ENCODE measurements at regions not wholly inside any gene's neighbourhood (a gene's known extent, or its start where the extent isn't known, plus 50 kb on each side); places are given as distances from the start of the nearest gene placed in this dataset.

GRCh38 chr20:4329232-4329631 is 80.1 kb upstream of the ADRA1D start:
- Histone ChIP-seq H3K23me2 (ENCODE audit: low read depth, low read length) (no peaks in the 10 kb centered on the region), H2BK5ac (ENCODE audit: low read depth, low read length) (no peak overlapping the region), H3K14ac (ENCODE audit: insufficient read length) (no peak overlapping the region), H3K18ac (ENCODE audit: extremely low read depth, low read length) (no peak overlapping the region), H3K4ac (replicated peaks; ENCODE audit: insufficient read length, low read depth, low read length) (no peak overlapping the region), H3K23ac (ENCODE audit: insufficient read length) (no peak overlapping the region), H3K4me3 (ENCODE audit: extremely low read depth in 1 of 4, insufficient read depth in 2 of 4, low read depth in 3 of 4, low read length in 4 of 4) (no peak overlapping the region), H4K8ac (ENCODE audit: extremely low read depth, insufficient read depth, low read length) (no peak overlapping the region), H2AFZ (ENCODE audit: low read length) (no peak overlapping the region), H3K27ac (ENCODE audit: low read depth, low read length) (no peak overlapping the region), H2BK12ac (ENCODE audit: low read depth, low read length) (no peak overlapping the region), H2AK5ac (ENCODE audit: low read depth, low read length) (no peak overlapping the region), H3K79me2 (ENCODE audit: control insufficient read depth in 1 of 2, insufficient read depth in 2 of 2, low read length in 2 of 2) (no peaks in the 10 kb centered on the region), H4K20me1 (replicated peaks in 1 of 2; ENCODE audit: control insufficient read depth in 1 of 2, insufficient read depth in 2 of 2, low read length in 2 of 2) (no peaks in the 10 kb centered on the region), H3K56ac (replicated peaks; ENCODE audit: insufficient read length, low read depth, low read length) (no peak overlapping the region), H3K79me1 (ENCODE audit: low read depth, low read length) (no peaks in the 10 kb centered on the region), H2BK20ac (ENCODE audit: low read length) (no peak overlapping the region), H2BK120ac (replicated peaks; ENCODE audit: low read depth, low read length) (no peak overlapping the region), H3K36me3 (ENCODE audit: control insufficient read depth in 2 of 4, insufficient read depth in 4 of 4, low read length in 3 of 4) (no peaks in the 10 kb centered on the region), H4K91ac (replicated peaks; ENCODE audit: insufficient read length, low read length) (no peak overlapping the region), H4K5ac (ENCODE audit: insufficient read length, low read depth, low read length) (no peak overlapping the region), H3K27me3 (replicated peaks in 1 of 4; ENCODE audit: control insufficient read depth in 3 of 4, extremely low read depth in 1 of 4, insufficient read depth in 3 of 4, low read length in 3 of 4) (no peaks in the 10 kb centered on the region), H3K4me1 (replicated peaks in 1 of 4; ENCODE audit: control insufficient read depth in 3 of 4, insufficient read depth in 4 of 4, low read length in 3 of 4) (no peaks in the 10 kb centered on the region), H2BK15ac (ENCODE audit: low read length) (no peak overlapping the region), H3K9me3 (ENCODE audit: insufficient read depth in 2 of 2, low read depth in 1 of 2, low read length in 1 of 2) (no peaks in the 10 kb centered on the region; a peak in 1 of 4 replicates), H3K4me2 (ENCODE audit: insufficient read depth in 1 of 2, low read depth in 2 of 2, low read length in 2 of 2) (no peak overlapping the region), H3K9ac (replicated peaks in 1 of 4; ENCODE audit: extremely low read depth in 1 of 4, low read depth in 3 of 4, low read length in 3 of 4) (no peak overlapping the region)
- FAIRE-seq, result no peak
- TF ChIP-seq POLR2A (IDR thresholded peaks at IDR 0.05; ENCODE audit: control extremely low read depth in 1 of 2, low read depth in 2 of 2, low read length in 2 of 2) (no peak), RAD21 (IDR thresholded peaks at IDR 0.05 in 1 of 2, conservative IDR thresholded peaks at IDR 0.05 in 1 of 2; ENCODE audit: low read depth in 2 of 2, low read length in 2 of 2) (peak in 1 of 2 experiments; percentile 22; a peak in 1 of 4 replicates), TCF12 (IDR thresholded peaks at IDR 0.05; ENCODE audit: low read depth, low read length) (no peak), CHD1 (IDR thresholded peaks at IDR 0.05; ENCODE audit: low read depth, low read length) (no peak), SP1 (IDR thresholded peaks at IDR 0.05; ENCODE audit: low read depth, low read length) (no peak)
- ChIA-PET CTCF (ENCODE audit: partially characterized antibody) (interaction anchor here (0.7 to 2.0 kb wide), 6 partner anchors 9 to 253 kb away, joined by 3 to 7 read pairs (median 3); no protein-coding TSS in a partner anchor), POLR2A (ENCODE audit: partially characterized antibody) (no interaction called here)
- no peak for DNase-seq (ENCODE audit: low read depth in 1 of 2, low spot score in 2 of 2)
- 89% methylated on average over 5 of the region's 5 CpGs; no CpG with 5 or more reads in 1 of the 2 experiments for WGBS, 2 experiments (ENCODE audit: extremely low coverage in 1 of 2, insufficient coverage in 1 of 2, insufficient read length in 1 of 2, insufficient replicate concordance in 2 of 2, low coverage in 1 of 2, low lambda C conversion rate in 2 of 2, missing lambda C conversion rate in 1 of 2)

All from H1 (cell line).